ENCODE measurements at regions not wholly inside any gene's neighbourhood (a gene's known extent, or its start where the extent isn't known, plus 50 kb on each side); places are given as distances from the start of the nearest gene placed in this dataset.

- DNase-seq: peak; percentile 2
Observed at GRCh38 chr10:63866075-63866746, 345.0 kb downstream of the REEP3 start.

GRCh38 chr10:63866747-63867140, 345.5 kb downstream of the REEP3 start:
- DNase-seq: no peak

GRCh38 chr10:63878428-63878827, 357.2 kb downstream of the REEP3 start:
- no peak for DNase-seq

GRCh38 chr10:63883861-63884260, 362.7 kb downstream of the REEP3 start:
- DNase-seq: no peak

GRCh38 chr10:63884426-63884825, 363.2 kb downstream of the REEP3 start:
- DNase-seq: no peak

GRCh38 chr10:63885156-63885555, 364.0 kb downstream of the REEP3 start:
- no peak for DNase-seq

GRCh38 chr10:63886281-63887022, 365.3 kb downstream of the REEP3 start:
- DNase-seq: no peak

- DNase-seq: no peak
Observed at GRCh38 chr10:63887023-63887589, 365.9 kb downstream of the REEP3 start.

- DNase-seq: no peak
Observed at GRCh38 chr10:63887600-63888370, 366.6 kb downstream of the REEP3 start.

GRCh38 chr10:63889803-63890202, 368.6 kb downstream of the REEP3 start:
- no peak for DNase-seq

GRCh38 chr10:63896992-63897391, 375.8 kb downstream of the REEP3 start:
- DNase-seq: no peak

- no peak for DNase-seq
Observed at GRCh38 chr10:63899673-63900300, 378.6 kb downstream of the REEP3 start.

GRCh38 chr10:63901228-63901627, 380.0 kb downstream of the REEP3 start:
- DNase-seq: no peak

GRCh38 chr10:63901881-63902280, 380.7 kb downstream of the REEP3 start:
- no peak for DNase-seq

- no peak for DNase-seq
Observed at GRCh38 chr10:63910806-63911205, 389.6 kb downstream of the REEP3 start.

- DNase-seq: no peak
Observed at GRCh38 chr10:63915240-63915639, 394.0 kb downstream of the REEP3 start.

- DNase-seq: no peak
Observed at GRCh38 chr10:63917363-63917762, 396.2 kb downstream of the REEP3 start.

- DNase-seq: no peak
Observed at GRCh38 chr10:63919575-63920279, 398.5 kb downstream of the REEP3 start.

GRCh38 chr10:63920926-63921325, 399.7 kb downstream of the REEP3 start:
- no peak for DNase-seq

GRCh38 chr10:63921908-63922467, 400.8 kb downstream of the REEP3 start:
- DNase-seq: no peak

GRCh38 chr10:63922468-63923284, 401.5 kb downstream of the REEP3 start:
- no peak for DNase-seq
